GM12891 (cell line): ENCODE measurements at regions not wholly inside any gene's neighbourhood (a gene's known extent, or its start where the extent isn't known, plus 50 kb on each side); places are given as distances from the start of the nearest gene placed in this dataset.

Source experiments
- POLR2A ChIP-seq: IDR thresholded peaks from 2 replicates; pipeline ENCODE4 v1.6.1; 2011; ENCODE audit warnings: low read depth, low read length, control low read depth
- POLR2AphosphoS5 ChIP-seq: IDR thresholded peaks from 2 replicates; pipeline ENCODE4 v1.6.1; 2011; ENCODE audit warnings: low read depth, low read length, control low read depth
- POU2F2 ChIP-seq: IDR thresholded peaks from 2 replicates; pipeline ENCODE4 v1.6.1; 2011; ENCODE audit warnings: low read depth, mild to moderate bottlenecking, control low read depth, low read length, moderate library complexity
- SPI1 ChIP-seq: IDR thresholded peaks from 2 replicates; pipeline ENCODE4 v1.6.1; 2011; ENCODE audit warnings: low read depth, low read length, control low read depth
- TAF1 ChIP-seq: IDR thresholded peaks from 2 replicates; pipeline ENCODE4 v1.6.1; 2011; ENCODE audit warnings: low read depth, low read length, control low read depth

DNA sequence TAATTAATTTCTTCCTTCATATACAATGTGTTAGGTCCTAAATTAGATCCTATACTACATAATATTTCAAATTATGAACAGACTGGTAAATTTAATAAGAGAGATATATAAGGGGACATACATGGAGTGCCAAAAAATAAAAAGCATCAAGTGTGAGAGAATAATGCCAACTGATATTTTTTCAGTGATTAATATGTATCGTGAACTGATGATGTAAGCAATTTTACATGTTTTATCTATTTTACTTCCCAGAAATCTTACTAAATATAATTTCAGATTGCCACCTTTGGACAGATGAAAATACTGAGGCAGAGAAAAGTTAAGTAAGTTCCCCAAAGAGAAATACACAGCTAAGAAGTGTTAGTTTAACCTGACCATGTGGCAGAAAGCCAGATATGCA, 870.8 kb downstream of the SLITRK5 start:
- no peak for TF ChIP-seq POLR2AphosphoS5
- no peak for TF ChIP-seq POLR2A
- TF ChIP-seq POU2F2: no peak
- no peak for TF ChIP-seq TAF1
- TF ChIP-seq SPI1: no peak
